Nephron progenitor cell (in vitro differentiated cells): ENCODE measurements at regions not wholly inside any gene's neighbourhood (a gene's known extent, or its start where the extent isn't known, plus 50 kb on each side); places are given as distances from the start of the nearest gene placed in this dataset.

Source experiments
- DNase-seq: peaks from one replicate; pipeline ENCODE4 v3.0.0; 2021
- H3K27ac Mint-ChIP-seq: 2 replicates; pipeline ENCODE4 v1.8.0; 2021; ENCODE audit warnings: mild to moderate bottlenecking, moderate library complexity, mixed read lengths
- H3K27me3 Mint-ChIP-seq: 2 replicates; pipeline ENCODE4 v1.8.0; 2021; ENCODE audit warnings: mild to moderate bottlenecking, low read depth, mixed read lengths; ENCODE audit not compliant: poor library complexity
- H3K36me3 Mint-ChIP-seq: 2 replicates; pipeline ENCODE4 v1.8.0; 2021; ENCODE audit warnings: low read depth, mixed read lengths
- H3K4me1 Mint-ChIP-seq: 2 replicates; pipeline ENCODE4 v1.8.0; 2021; ENCODE audit warnings: mixed read lengths
- H3K4me3 Mint-ChIP-seq: 2 replicates; pipeline ENCODE4 v1.8.0; 2021; ENCODE audit warnings: mild to moderate bottlenecking, moderate library complexity, mixed read lengths
- H3K9me3 Mint-ChIP-seq: 2 replicates; pipeline ENCODE4 v1.8.0; 2021; ENCODE audit warnings: mild to moderate bottlenecking, moderate library complexity, mixed read lengths
- TF ChIP-seq, protein P1 (sequence below): fragments of 200-600 bp; sonication (generic); IDR thresholded peaks from 2 replicates; pipeline ENCODE4 v1.5.0; 2021; ENCODE audit warnings: antibody characterized with exemption

DNA sequence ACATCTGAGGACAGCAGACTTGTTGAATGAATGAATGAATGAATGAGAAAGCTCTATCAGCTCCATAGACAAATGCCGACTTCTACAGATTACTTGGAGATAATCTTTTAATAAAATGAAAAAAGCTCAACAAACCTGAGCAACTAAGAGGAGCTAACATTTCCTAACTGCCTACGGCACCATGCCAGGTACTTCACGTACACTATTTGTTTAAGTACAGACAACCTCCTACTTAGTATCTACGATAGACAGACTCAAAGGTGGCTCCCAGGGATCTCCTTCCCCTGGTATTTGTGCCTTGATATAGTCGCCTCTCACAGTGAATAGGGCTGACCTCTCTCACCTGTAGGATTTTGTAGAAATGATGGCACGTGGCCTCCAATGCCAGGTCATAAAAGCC is 412.2 kb upstream of the FAT1 start:
- H3K4me1 Mint-ChIP-seq, result no peaks in the 10 kb centered on the region
- no peaks in the 10 kb centered on the region for H3K36me3 Mint-ChIP-seq
- H3K4me3 Mint-ChIP-seq, result no peak overlapping the region
- H3K9me3 Mint-ChIP-seq, result no peaks in the 10 kb centered on the region
- TF ChIP-seq, protein P1, sequence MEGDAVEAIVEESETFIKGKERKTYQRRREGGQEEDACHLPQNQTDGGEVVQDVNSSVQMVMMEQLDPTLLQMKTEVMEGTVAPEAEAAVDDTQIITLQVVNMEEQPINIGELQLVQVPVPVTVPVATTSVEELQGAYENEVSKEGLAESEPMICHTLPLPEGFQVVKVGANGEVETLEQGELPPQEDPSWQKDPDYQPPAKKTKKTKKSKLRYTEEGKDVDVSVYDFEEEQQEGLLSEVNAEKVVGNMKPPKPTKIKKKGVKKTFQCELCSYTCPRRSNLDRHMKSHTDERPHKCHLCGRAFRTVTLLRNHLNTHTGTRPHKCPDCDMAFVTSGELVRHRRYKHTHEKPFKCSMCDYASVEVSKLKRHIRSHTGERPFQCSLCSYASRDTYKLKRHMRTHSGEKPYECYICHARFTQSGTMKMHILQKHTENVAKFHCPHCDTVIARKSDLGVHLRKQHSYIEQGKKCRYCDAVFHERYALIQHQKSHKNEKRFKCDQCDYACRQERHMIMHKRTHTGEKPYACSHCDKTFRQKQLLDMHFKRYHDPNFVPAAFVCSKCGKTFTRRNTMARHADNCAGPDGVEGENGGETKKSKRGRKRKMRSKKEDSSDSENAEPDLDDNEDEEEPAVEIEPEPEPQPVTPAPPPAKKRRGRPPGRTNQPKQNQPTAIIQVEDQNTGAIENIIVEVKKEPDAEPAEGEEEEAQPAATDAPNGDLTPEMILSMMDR, result no peak
- peaks cover 5% of the 10 kb centered on the region for H3K27me3 Mint-ChIP-seq
- DNase-seq, result no peak
- no peak overlapping the region for H3K27ac Mint-ChIP-seq

DNA sequence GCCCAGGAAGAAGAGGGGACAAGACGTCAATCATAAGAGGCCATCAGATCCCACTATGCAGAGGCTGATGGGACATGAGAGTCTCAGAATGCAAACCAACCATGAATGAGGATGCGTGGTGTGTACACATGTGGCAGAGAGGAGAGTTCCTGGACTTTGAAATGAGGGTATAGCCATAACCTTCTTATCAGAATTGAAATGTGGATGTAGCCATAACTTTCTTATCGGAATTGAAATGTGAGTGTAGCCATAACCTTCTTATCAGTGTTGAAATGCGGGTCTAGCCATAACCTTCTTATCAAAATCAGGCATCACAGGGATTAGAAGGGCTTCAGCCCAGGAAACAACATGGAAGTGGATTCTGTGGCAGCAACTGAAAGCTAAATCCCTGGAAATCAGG is 415.5 kb upstream of the FAT1 start:
- H3K27ac Mint-ChIP-seq, result no peak overlapping the region
- no peaks in the 10 kb centered on the region for H3K9me3 Mint-ChIP-seq
- peaks cover 5% of the 10 kb centered on the region for H3K27me3 Mint-ChIP-seq
- no peaks in the 10 kb centered on the region for H3K36me3 Mint-ChIP-seq
- no peak overlapping the region for H3K4me3 Mint-ChIP-seq
- no peak for DNase-seq
- TF ChIP-seq, protein P1, result no peak
- H3K4me1 Mint-ChIP-seq, result no peaks in the 10 kb centered on the region

DNA sequence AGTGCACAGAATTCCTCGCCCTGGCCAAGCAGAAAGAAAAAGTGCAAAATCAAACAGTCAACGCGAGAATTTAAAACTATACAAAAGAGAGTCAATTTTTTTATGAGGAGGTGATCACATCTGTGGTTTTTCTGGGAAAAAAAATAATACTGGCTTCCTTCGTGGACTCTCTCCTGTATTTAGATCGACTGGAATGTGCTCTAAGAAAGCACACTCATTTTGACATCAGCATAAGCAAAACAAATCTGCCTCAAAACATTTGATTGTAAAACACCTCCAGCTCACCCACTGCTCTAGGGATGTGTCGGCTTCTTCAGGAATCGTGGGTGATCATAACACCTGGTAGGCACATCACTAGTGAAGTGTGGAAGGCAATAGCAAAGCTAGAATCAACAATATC is 417.4 kb upstream of the FAT1 start:
- H3K36me3 Mint-ChIP-seq, result no peaks in the 10 kb centered on the region
- TF ChIP-seq, protein P1, result no peak
- H3K9me3 Mint-ChIP-seq, result no peaks in the 10 kb centered on the region
- no peak overlapping the region for H3K27ac Mint-ChIP-seq
- peaks cover 7% of the 10 kb centered on the region for H3K4me1 Mint-ChIP-seq
- H3K27me3 Mint-ChIP-seq, result peaks cover 5% of the 10 kb centered on the region
- no peak for DNase-seq
- no peak overlapping the region for H3K4me3 Mint-ChIP-seq

DNA sequence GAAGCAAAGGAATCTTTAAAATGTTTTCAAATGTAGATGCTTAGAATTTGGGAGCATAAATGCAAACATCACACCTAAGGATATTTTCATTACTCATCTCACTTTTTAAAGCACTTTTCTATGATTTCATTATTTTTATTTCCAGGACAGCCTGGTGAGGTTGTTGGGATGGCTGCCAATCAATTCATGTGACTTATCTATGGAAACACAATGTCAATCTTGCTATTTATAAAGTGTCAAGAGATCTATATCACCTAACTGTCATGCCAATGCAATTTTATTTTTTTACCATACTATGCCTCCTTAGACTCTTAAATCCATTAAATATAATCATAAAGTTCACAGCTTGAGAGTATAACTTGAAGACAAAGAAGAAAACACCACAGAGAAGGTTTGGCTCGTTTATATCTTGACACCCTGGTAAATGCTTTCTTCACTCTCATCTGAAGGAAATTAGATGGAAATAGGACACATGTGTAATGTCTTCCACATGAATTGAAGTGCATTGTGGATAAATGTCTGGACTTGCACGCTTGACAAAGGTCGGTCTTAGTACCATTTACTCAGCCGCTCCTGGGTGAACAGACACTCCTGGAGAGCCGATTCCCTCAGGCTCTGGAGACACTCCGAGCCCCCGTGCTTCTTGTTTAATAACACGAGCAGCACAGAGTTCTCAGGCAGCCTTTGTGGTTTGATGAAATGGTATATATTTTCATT is 425.7 kb upstream of the FAT1 start:
- Mint-ChIP-seq H3K27ac (no peak overlapping the region), H3K27me3 (peaks cover 5% of the 10 kb centered on the region), H3K9me3 (peaks cover 6% of the 10 kb centered on the region), H3K4me1 (peaks cover 11% of the 10 kb centered on the region), H3K4me3 (no peak overlapping the region), H3K36me3 (no peaks in the 10 kb centered on the region)
- DNase-seq, result no peak
- TF ChIP-seq, protein P1, result no peak

DNA sequence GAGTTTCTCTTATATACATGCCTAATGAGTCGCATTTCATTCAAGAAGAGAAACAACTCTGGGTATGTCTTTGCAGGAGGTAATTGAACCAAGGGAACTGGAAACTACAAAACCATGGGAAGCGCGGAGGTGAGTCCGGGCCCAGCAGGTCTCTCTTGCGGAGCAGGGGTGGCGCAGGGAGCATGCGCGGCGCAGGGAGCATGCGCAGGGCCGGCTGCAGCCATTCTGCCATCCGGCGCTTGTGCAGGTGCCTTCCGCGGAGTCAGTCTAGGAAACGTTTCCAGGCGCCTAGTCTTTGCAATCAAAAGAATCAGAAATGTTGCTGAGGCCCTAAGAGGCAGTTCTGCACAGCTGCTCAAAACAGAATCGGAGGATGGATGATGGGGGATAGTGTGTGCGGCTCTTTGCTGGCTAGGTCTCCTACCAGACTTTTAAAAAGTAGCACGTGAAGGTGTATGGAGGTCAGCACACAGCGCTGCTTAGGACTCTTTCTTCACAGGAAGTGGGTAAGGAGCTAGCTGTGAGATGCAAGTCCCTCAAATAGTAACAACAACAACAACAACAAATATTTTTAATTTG is 433.8 kb upstream of the FAT1 start:
- H3K9me3 Mint-ChIP-seq, result peaks cover 23% of the 10 kb centered on the region
- no peak overlapping the region for H3K27ac Mint-ChIP-seq
- peaks cover 4% of the 10 kb centered on the region for H3K4me1 Mint-ChIP-seq
- TF ChIP-seq, protein P1, result no peak
- no peak overlapping the region for H3K4me3 Mint-ChIP-seq
- DNase-seq, result no peak
- no peaks in the 10 kb centered on the region for H3K36me3 Mint-ChIP-seq
- peaks cover 6% of the 10 kb centered on the region for H3K27me3 Mint-ChIP-seq

- H3K27me3 Mint-ChIP-seq, result peaks cover 6% of the 10 kb centered on the region
- DNase-seq, result no peak
- peaks cover 23% of the 10 kb centered on the region for H3K9me3 Mint-ChIP-seq
- no peak overlapping the region for H3K4me3 Mint-ChIP-seq
- no peaks in the 10 kb centered on the region for H3K36me3 Mint-ChIP-seq
- no peak overlapping the region for H3K27ac Mint-ChIP-seq
- H3K4me1 Mint-ChIP-seq, result peaks cover 4% of the 10 kb centered on the region
- TF ChIP-seq, protein P1, result no peak
Measured at GRCh38 chr4:187158003-187158402, 434.3 kb upstream of the FAT1 start.
